Activated CD8-positive, alpha-beta T cell treated with anti-CD3 and anti-CD28 coated beads for 36 hours (primary cell): ENCODE measurements at regions not wholly inside any gene's neighbourhood (a gene's known extent, or its start where the extent isn't known, plus 50 kb on each side); places are given as distances from the start of the nearest gene placed in this dataset.

ENCODE experiments used
- ATAC-seq: fragments of 200-7000 bp; cut with Tn5 transposase; one replicate; pipeline ENCODE4 v1.10.0; 2021; ENCODE audit warnings: mild to moderate bottlenecking, moderate library complexity
- CTCF ChIA-PET: fragments of 350-600 bp; sonication (Branson Sonifier 250); formaldehyde crosslinking; loops from one replicate; lab custom pipeline; 2021; ENCODE audit warnings: antibody characterized with exemption; lab: Charles Lee
- POLR2A ChIA-PET: fragments of 350-600 bp; sonication (Branson Sonifier 250); formaldehyde crosslinking; loops from one replicate; lab custom pipeline; 2021; ENCODE audit warnings: antibody characterized with exemption; lab: Charles Lee
- DNase-seq: peaks from one replicate; pipeline ENCODE4 v3.0.0-alpha.2; 2020
- H3K27ac Mint-ChIP-seq: one replicate; pipeline ENCODE4 v1.8.0; 2021; ENCODE audit warnings: mild to moderate bottlenecking, mixed read lengths
- H3K27me3 Mint-ChIP-seq: one replicate; pipeline ENCODE4 v1.8.0; 2021; ENCODE audit warnings: mixed read lengths
- H3K36me3 Mint-ChIP-seq: one replicate; pipeline ENCODE4 v1.8.0; 2021; ENCODE audit warnings: low read depth, mixed read lengths
- H3K4me1 Mint-ChIP-seq: one replicate; pipeline ENCODE4 v1.8.0; 2021; ENCODE audit warnings: low read depth, mixed read lengths
- H3K4me3 Mint-ChIP-seq: one replicate; pipeline ENCODE4 v1.8.0; 2021; ENCODE audit warnings: mild to moderate bottlenecking, moderate library complexity, mixed read lengths
- H3K9me3 Mint-ChIP-seq: one replicate; pipeline ENCODE4 v1.8.0; 2021; ENCODE audit warnings: mixed read lengths
- CTCF ChIP-seq: fragments of 200-600 bp; IDR thresholded peaks from one replicate; pipeline ENCODE4 v1.8.0; 2022; ENCODE audit warnings: antibody characterized with exemption, mild to moderate bottlenecking
- intact Hi-C: fragments of 100-400 bp; cut with micrococcal nuclease; formaldehyde crosslinking; loops from one replicate; pipeline ENCODE4 v1.10.0; 2022

DNA sequence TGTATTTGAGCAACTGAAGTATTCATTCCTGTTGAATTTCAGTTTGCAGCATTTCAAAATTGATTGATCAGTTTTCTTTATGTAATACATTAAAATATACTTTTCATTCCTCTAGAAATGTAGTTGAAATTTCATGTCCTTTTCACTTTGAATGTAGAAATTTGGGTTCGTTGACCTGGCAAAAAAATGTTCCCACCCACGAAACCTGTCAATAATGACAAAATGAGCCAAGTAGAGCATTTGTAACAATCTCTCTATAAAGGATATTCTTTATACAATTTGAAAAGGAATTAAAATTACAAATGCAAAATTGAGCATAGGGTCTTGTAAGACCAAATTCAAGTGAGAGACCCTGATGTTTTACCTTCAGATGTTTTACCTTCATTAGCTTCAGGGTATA lies 283.9 kb downstream of the ANKRD50 start:
- no peak for TF ChIP-seq CTCF
- ATAC-seq (no peak), DNase-seq (no peak)
- Mint-ChIP-seq H3K27me3 (no peaks in the 10 kb centered on the region), H3K4me3 (no peak overlapping the region), H3K36me3 (no peaks in the 10 kb centered on the region), H3K4me1 (no peaks in the 10 kb centered on the region), H3K27ac (no peak overlapping the region), H3K9me3 (no peaks in the 10 kb centered on the region)
- POLR2A ChIA-PET: no interaction called here
- intact Hi-C loops: no loop called here
- CTCF ChIA-PET: no interaction called here

- no peak for DNase-seq
- intact Hi-C loops: no loop called here
- Mint-ChIP-seq H3K36me3 (no peaks in the 10 kb centered on the region), H3K4me1 (no peaks in the 10 kb centered on the region), H3K27me3 (no peaks in the 10 kb centered on the region), H3K27ac (no peak overlapping the region), H3K9me3 (no peaks in the 10 kb centered on the region), H3K4me3 (no peak overlapping the region)
- ChIA-PET POLR2A (no interaction called here), CTCF (no interaction called here)
- ATAC-seq: no peak
- TF ChIP-seq CTCF: no peak
These were observed 282.7 kb downstream of the ANKRD50 start for GRCh38 chr4:124429746-124430250.

DNA sequence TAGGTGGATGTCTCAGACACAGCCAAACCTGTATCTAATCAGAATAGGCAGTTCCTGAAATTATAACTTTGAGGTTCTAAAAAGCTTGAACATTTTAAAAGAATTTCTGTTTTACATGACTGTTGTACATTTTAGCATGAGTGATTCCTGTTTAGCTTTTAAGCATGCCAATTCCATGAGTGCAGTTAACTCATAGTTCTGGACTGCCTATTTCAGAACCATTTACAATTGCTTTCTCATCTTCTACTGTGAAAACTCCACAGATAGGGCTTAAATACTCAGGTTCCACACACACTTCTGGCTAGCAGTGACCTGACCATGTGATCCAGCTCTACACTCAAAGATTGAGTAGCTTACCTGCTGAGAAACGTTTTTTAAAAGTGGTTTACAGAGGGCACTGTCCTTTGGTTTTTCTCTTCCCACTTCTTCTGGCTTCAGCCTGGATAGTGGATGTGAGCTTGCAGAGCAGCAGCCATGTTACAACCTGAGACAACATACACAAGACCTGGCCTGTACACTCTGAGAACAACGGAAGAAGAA lies 280.8 kb downstream of the ANKRD50 start:
- no peaks in the 10 kb centered on the region for H3K27me3 Mint-ChIP-seq
- DNase-seq: no peak
- no peak for ATAC-seq
- H3K36me3 Mint-ChIP-seq: no peaks in the 10 kb centered on the region
- no peak overlapping the region for H3K4me3 Mint-ChIP-seq
- TF ChIP-seq CTCF: no peak
- CTCF ChIA-PET: no interaction called here
- H3K4me1 Mint-ChIP-seq: no peaks in the 10 kb centered on the region
- POLR2A ChIA-PET: interaction anchor here (0.7 kb wide), 1 partner anchor 35 kb away, joined by 4 read pairs; no protein-coding TSS in a partner anchor
- no peaks in the 10 kb centered on the region for H3K9me3 Mint-ChIP-seq
- H3K27ac Mint-ChIP-seq: no peak overlapping the region
- intact Hi-C loops: no loop called here

DNA sequence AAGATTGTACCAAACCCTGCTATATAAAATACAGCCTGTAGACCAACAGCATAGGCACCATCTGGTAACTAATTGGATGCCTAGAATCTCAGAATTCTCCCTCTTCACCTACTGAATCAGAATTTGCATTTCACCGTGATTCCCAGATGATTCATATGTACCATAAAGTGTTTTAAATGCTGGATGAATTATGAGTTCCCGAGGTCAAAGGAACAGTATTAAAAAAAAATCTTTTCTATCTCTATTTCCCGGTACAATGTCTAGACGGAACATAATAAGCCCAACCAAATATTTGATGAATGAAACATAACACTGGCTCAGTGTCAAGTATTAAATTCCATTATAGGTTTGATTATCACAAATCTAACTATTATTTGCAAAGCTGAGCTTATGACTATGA lies 280.0 kb downstream of the ANKRD50 start:
- ATAC-seq (no peak), DNase-seq (no peak)
- Mint-ChIP-seq H3K4me1 (no peaks in the 10 kb centered on the region), H3K27ac (no peak overlapping the region), H3K9me3 (no peaks in the 10 kb centered on the region), H3K4me3 (no peak overlapping the region), H3K27me3 (no peaks in the 10 kb centered on the region), H3K36me3 (no peaks in the 10 kb centered on the region)
- ChIA-PET CTCF (no interaction called here), POLR2A (no interaction called here)
- intact Hi-C loops: no loop called here
- TF ChIP-seq CTCF: no peak

GRCh38 chr4:124433044-124433443 lies 279.5 kb downstream of the ANKRD50 start:
- H3K9me3 Mint-ChIP-seq: no peaks in the 10 kb centered on the region

More at GRCh38 chr4:124433044-124433443, 279.5 kb downstream of the ANKRD50 start:
- ATAC-seq: no peak
- H3K36me3 Mint-ChIP-seq: no peaks in the 10 kb centered on the region
- intact Hi-C loops: no loop called here
- H3K27me3 Mint-ChIP-seq: no peaks in the 10 kb centered on the region
- DNase-seq: no peak
- no peak for TF ChIP-seq CTCF
- ChIA-PET CTCF (no interaction called here), POLR2A (no interaction called here)
- H3K4me3 Mint-ChIP-seq: no peak overlapping the region
- no peak overlapping the region for H3K27ac Mint-ChIP-seq
- H3K4me1 Mint-ChIP-seq: no peaks in the 10 kb centered on the region
